ENCODE measurements at regions not wholly inside any gene's neighbourhood (a gene's known extent, or its start where the extent isn't known, plus 50 kb on each side); places are given as distances from the start of the nearest gene placed in this dataset.
"Not testable (repeated sequence)": the region's sequence is repeated elsewhere in the genome, so short reads cannot be mapped to it uniquely, and the experiment has no call there.

DNA sequence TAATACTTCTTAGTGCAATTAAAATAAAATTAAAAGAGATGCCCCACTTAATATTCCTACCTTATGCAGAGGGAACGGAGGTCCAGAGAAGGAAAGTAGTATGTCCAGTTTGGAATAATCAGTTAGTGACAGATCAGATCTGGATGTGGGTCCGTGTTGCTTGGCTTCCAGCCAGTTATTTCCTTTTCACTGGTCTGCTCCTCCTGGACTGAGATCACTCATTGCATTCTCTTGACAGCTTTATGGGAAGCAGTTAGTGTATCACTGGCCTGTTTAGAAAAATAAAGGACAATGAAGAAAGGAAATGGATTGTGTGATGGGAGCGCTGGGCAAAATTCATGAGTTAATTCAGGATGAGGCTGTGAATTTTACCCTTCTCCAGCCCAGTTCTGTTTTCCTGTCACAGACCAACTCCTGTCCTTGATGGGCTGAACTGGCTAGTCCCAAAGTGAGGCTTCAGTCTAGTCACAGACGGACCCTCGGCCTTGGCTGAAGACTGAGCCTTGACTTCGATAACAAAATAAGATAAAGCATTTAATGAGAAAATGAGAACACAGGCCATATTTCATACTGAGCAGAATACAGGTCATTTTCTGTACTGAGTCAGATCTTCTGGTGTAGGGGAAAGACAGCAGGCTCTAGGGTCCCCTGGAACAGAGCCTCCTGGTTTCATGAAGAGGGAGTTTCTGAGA is 85.2 kb upstream of the TRABD2B start:
- no peak for DNase-seq

DNA sequence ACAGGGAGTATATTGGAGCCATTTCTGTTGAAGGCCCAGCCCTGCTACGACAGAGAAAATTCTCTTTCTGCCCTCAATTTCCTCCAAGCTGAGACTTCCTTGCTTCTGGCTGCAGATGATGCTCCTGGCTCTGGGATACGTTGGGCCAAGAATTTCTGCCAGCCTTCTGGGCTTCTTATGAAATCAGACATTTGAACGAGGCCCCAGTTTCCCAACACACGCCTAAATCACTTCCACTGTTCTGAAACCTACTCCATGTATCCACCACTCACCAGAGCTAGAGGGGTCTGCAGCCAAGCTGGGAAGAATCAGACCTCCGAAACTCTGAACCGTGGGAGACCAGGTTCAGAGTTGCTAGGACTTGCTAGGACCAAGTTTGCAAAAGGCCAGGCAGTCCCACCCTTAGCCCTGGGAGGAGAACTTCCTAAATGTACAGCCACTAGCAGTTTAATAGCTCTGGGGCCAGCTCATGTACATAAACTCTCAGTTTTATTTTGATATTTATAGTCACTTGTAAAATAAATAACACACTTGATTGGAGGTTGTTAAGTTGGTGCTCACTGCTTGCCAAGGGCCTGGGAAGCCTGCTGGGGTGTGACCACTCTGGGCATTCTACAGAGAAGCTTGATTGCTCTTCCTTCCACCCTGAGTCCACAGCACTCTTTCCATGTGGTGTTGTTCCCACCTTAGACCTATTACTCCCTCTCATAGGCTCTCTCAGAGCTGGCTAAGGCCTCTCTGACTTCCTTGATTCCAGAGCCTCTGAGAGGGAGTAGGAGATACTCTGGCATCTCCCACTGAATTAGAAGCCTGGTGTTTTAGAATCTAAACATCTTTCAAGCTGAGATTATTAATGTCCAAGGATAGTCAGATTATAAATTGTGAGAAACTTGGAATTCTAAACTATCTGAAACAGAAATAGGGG is 83.4 kb upstream of the TRABD2B start:
- no peak for DNase-seq

DNA sequence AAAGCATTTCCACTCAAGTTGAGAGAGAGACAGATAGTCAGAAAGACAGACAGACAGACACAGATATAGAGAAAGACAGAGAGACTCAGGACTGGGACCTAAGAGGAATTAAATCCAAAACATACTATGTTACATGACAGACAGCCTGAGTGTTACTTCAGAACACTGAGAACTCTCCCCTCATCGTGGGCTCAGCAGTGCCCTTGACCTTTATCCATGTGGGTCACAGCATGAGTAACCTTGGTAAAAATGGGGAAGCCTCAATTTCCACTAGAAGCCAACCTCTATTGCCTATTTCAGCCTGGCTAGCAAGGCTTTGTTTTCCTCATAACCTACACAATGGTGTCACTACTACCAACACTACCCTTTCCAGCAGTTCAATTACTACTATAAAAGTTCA is 81.9 kb upstream of the TRABD2B start:
- no peak for DNase-seq

DNA sequence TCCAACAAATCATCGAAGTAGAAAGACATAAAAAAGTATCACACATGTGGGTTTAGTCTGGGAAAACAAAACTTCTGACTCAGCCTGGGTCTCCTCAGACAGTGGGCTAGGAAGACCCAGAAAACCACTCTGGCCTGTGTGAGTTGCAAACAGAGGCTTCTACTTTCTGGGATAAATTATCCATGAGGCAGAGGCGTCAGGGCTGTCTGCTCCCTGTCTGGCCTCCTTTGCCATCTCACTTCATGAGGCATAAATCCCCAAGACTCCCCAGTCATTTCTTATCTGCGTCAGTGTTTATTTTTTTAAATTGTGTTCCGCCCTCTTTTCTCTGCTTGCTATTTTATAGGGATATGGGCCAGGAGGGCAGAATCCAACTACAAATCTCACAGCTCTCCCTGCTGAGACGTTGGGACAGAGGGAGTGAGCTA is 80.6 kb upstream of the TRABD2B start:
- peak; percentile 8 for DNase-seq

DNA sequence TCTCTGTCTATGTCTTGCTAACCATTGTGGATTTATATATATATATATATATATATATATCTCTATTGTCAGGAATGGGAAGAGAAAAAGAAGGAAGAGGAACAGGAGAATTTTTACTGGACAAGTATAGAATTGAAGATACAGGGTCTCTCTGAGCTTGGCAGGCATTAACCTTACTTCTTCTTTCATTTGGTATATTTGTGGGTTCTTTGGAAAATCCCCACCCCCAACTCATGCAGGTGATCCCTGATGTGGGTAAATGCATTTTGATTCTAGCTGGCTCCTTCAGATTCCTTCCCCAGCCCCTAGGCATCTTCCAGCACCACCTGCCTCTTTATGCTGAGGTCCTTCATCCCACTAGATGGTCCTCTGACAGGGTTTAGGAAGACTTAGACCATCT is 78.8 kb upstream of the TRABD2B start:
- DNase-seq, result no peak

DNA sequence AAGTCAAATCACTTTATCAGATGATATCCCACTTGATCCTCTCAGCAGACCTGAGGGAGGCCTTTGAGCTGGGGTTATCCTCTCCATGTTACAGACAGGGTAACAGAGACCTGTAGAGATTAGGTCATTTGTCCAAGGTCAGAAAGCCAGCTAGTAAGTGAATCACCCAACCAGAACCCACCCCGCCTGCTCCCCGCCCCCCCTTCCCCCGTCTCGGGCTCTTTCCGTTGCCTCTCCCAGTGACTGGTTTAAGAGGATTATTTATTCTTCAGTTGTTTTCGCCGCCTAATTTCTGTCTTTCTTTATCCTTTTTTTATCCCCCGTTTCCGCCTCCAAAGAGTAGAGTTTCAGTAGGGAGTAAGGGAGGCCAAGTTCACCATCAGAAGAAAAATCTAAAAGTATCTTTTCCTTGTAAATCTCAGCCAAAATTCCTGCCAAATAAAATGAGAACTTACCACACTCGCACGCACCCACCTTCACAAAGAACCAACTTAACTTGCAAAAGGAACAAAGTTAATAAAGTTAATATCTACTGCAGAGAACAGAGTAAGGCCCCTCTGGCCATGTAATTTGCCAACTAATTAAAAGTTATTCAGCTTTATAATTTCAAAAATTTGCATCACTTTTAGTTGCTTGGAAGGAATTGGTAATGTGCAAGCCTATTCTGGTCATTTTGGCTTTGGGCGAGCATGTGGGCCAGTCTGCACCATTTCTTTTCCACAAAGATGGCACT is 76.8 kb upstream of the TRABD2B start:
- no peak for DNase-seq

DNA sequence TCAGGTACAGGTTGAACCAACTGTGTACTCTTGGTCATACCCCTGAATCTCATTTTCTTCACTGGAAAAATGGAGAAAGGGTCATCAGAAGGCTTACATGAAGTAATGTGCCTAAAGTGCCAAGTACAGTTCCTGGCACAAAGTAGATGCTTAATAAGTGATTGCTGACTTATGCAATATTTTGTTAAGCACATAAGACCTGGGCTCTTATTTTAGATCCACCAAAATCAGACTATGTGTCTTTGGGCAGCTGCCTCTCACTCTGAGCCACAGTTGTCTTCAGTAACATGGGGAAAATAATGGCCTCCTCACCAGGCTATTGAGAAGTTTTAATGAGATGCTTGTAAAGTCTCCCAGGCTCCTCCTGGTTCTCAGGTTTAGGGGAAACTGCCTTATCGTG is 74.3 kb upstream of the TRABD2B start:
- DNase-seq, result no peak

DNA sequence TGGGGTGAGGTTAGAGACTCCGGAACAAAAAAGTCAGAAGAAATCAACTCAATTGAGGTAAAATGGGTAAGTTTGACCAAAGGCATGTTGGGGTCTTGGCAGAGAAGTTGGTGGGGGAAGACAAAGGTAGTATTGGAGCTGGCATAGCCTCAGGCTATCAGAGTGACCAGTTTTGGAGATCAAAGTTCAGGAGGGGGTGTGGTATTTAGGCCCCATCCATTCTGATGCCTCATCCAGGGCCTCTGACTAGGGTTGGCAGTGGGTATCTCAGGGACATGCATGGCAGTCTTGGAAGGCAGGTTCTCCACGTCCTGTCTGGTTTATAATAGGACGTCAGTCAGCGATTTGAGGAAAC is 73.2 kb upstream of the TRABD2B start:
- DNase-seq, result no peak

DNA sequence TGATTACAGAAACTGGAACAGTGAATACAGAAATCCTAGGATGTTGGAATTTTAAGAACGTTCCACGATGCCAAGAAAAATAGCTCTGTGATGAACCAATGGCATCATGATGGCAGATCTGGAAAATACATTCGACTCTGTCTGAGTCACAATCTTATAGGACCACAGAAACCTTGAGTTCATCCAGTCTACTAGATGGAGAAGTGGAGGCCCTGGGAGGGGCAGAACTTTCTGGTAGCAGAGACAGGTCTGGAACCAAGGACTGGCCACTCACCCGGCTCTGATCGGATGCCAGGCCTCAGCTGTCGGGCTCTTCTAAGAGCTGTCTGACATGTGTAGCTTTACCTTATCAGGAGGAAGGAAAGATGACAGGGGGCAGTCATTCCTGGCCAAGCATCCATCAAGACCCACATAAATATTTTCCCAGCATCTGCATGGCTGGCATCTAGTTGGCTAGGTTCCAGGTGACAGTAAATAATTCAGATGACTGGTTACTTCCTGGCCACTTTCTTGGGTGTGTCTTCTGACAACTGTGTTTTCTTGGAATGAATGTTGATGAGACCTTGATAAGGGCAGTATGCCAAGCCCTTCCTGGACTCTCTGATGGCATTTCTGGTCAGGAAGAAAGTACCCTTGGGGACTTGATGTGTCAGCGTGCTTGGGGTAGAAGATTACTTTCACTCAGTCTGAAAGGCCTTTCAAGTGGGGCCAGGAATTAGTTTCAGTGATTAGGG is 72.6 kb upstream of the TRABD2B start:
- DNase-seq, result peak; percentile 70

DNA sequence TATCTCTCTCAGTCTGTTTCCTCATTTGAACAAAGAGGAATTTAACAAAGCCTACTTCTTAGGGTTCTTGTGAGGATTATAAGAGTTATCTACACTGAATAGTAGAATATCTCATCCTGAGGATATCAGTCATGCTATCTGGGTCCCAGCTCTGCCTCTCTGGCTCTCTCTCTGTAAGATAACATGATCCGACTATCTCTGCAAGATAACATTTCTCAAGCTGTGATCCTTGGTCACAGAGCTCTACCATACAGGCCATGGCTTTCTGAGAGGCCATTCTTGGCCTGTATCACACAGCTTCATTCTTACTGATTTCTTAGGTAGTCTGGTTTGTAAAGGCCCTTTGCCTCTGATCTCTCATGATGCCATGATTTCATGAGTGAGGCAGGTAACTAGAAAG is 71.0 kb upstream of the TRABD2B start:
- DNase-seq, result no peak

DNA sequence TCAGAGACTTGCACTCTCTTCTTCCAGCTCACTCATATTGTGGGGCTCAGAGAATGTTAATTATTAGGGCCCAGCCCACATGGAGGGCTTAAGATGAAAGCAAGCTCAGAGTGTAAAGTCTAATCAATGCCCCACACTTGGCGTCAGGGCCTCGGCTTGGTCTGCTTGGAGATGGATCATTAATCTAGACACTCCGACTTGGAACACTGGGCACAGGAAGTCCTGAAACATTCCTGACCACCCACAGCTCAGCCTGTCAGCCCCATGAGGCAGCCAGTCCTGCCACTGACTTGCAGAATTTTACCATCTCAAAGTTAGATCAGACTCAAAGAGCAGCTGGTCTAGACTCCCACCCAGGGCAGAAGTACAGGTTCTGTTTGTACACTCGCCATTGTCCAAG is 69.8 kb upstream of the TRABD2B start:
- DNase-seq, result peak; percentile 11

DNA sequence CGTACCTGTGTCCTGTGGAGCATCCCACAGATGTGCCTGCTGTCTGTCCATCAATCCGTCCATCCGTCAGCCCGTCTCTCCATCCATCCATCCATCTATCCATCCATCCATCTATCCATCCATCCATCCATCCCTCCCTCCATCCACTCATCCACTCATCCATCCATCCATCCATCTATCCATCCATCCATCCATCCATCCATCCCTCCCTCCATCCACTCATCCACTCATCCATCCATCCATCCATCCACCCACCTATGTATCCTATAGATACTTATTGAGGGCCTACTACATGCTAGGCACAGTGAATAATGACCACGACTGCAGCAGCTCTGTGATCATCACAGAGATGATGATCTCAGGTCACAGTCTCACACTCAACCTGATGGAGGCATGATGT is 67.5 kb upstream of the TRABD2B start:
- DNase-seq, result not testable (repeated sequence)

DNA sequence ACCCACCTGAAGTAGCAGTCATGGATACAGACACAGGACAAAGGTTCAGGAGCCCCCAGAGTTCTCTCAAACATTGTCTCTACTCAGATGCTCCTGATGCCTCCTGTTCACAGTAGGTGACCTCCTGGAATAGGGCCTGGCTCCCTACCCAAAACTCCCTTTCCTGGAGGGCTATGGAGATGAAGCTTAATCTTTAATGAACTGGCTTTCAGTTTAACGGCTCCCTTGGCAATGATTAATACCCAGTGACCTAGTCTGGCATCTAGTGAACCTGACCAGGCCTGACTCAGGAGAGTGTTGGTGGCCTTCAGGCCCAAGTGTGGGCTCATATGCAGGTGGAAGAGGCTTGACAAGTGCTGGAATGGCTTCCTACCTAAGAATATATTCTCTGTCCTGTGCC is 65.2 kb upstream of the TRABD2B start:
- DNase-seq, result no peak

DNA sequence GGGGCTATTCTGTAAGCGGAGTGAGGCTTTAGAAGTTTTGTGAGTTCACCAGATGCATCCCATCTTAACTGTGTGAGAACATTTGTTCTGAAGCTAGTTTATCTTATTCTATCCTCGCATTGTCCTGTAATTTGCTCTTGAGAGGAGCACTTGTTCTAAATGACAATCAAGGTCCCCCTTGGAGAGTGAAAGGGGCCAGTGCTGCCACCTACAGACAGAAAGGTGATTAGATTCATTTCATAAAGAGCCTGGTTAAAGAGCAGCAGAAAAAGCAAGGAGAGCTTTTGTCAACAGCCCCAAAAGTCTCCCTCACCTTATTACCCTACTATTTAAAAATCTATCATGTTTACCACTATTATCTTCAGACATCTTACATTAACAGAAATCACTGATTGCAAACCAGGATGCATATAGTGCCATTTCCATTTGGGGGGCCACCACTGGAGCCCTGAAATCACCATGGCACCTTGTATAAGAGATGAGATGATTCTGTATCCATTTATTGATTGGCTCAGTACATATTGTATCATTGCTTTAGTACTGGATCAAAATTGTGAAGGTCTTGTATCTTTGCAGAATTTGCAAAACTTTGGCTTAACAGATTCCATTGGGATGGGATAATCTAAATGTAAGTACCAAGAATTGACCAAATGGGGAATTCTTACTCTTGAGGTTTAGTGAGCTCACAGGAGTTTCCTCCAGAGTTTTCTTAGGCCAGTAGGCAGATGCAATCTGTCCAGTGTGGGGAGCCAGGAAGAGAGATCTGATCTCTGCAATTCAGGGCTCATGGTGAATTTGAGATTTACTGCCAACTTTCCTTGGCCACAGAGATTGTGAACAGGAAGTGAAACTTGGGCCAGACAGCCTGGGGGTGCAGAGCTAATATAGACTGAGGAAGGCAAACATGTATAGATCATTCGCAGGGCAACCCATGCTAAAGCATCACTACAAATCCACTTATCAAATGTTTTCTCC is 64.3 kb upstream of the TRABD2B start:
- DNase-seq, result peak; percentile 64

DNA sequence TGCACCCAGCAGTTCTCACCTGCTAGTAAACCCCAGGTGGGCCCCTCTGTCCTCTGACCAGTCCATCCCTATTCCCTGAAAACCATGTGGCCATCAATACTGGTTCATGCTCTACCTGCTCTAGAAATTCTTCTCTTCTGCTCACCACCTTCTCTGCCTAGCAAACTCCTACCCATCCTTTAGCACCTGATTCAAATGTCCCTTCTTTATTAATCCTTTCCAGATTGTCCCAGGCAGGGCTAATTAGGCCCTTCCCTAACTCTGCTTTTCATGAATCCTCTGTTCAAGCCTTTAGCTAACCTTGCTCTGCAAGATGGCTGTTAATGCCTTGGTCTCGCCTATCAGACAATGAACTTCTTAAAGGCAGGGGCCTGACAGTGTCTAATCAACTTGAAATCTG is 62.1 kb upstream of the TRABD2B start:
- DNase-seq, result no peak

DNA sequence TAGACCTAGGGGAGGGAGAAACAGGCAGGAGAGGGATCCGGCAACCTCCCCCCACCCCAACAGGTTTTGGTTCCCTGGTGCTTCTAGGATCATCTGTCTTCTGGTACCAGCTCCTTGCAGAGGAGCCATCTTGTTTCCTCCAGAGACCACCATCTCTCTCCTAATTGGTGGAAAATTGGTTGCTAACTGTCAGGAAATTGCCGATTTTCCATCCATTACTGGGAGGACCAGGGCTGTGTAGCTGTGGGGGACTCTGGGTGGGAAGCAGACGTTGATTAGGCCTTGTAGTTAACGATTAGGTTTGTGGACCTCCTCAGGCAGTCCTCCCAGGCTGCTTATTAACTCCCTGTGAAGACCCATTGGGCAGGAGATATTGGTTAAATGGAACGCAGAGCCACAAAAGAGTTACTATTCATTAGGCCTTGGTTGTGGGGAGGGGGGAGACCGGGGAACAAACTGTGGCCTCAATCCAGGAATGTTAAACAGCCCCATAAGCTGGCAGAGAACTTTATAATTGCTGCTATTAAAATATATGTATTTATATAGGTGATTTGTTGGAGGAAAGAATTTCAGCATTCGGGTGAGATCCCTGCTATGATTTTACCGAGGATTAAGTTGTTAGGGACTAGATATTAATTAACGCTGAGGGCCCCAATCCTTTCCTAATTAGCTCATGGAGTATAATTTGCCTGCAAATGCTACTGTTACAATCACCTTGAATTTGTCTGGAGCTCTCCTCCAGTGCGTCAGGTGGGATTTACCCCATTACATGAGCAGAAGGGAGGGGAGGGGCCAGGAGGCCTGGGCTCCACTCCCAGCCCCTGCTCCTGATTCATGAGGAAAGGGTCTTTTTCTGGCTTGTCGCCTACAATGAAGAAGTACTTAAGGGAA is 61.2 kb upstream of the TRABD2B start:
- no peak for DNase-seq

DNA sequence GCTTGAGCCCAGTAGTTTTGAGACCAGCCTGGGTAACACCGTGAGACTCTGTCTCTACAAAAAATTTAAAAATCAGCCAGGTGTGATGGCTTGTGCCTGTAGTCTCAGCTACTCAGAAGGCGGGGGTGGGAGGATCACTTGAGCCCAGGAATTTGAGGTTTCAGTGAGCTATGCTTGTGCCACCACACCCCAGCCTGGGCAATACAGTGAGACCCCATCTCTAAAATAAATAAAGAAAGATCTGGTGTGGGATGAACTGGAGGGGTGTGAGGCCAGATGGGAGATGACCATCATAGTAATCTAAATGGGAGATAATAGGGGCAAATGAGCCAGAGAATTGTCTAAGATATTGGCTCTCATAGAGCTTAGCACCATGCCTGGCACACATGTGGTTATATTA is 60.1 kb upstream of the TRABD2B start:
- DNase-seq, result no peak

DNA sequence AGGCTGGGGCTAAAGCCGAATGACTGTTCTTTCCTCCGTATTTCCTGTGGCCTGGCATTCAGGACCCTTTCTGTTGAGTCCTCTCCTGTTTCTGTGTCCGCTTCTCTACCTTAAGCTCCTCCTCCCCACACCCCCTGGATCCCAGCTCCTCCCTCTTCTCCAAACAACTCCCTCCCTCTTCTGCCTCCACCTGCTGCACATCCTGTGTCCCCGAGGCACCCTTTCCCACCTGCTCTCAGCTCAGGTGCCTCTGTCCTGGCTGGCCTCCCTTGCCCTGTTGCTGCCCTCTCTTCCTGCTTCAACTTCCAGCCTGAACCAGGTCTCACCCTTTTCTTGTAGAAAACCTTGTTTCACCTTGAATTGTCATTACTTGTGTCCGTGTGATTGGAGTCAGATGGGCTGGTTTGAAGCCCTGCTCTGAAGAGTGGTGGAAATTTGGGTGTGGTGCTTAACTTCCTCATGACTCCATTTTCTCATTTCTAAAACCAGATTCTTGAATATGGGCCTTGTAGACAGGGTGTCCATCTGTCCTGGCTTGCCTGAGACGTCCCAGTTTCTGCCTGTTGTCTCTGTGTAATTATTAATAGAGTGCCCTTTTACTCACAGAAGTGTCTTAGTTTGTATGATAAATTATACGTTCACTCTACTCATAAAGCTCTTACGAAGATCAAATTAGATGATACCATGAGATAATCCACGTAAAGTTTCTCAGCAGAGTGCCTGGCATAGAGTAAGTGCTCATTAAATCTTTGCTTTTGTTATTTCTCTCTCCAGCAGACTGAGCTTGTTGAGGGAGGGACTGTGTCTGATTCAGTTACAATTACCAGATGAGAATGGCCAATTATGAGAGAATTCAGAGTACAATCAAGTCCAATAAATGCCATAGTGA is 58.9 kb upstream of the TRABD2B start:
- DNase-seq, result no peak

DNA sequence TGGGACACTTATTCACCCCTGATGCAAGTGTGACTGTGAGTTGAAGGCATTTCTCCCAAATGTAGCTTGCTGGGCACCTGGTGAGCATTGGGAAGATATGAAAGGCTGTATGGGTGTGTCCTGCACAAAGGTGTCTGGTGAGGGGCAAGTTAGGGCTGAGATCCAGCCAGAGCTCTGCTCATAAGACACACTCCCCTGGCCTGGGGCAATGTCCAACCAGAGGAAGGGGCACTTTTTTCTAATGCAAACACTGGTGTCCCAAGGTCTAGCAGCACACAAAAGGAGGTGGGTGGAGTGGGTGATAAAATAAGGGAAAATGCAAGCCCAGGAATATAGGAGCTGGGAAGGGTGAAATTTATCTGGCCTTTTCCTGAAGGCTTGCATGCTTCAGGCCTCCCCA is 57.0 kb upstream of the TRABD2B start:
- DNase-seq, result no peak
